AG09309 (cell line): ENCODE measurements at regions not wholly inside any gene's neighbourhood (a gene's known extent, or its start where the extent isn't known, plus 50 kb on each side); places are given as distances from the start of the nearest gene placed in this dataset.

Experiments
- DNase-seq: peaks from one replicate; pipeline ENCODE4 v3.0.0-alpha.2; 2010; ENCODE audit warnings: low read depth
- H3K4me3 ChIP-seq: 2 replicates; pipeline ENCODE4 v1.5.1; 2011; ENCODE audit warnings: mild to moderate bottlenecking, low read depth, low read length, moderate library complexity; ENCODE audit not compliant: control insufficient read depth
- CTCF ChIP-seq: IDR thresholded peaks from 2 replicates; pipeline ENCODE4 v1.5.1; 2011; ENCODE audit warnings: mild to moderate bottlenecking, low read depth, low read length, inconsistent platforms; ENCODE audit not compliant: insufficient read depth, control insufficient read depth; ENCODE audit errors: missing control alignments

DNA sequence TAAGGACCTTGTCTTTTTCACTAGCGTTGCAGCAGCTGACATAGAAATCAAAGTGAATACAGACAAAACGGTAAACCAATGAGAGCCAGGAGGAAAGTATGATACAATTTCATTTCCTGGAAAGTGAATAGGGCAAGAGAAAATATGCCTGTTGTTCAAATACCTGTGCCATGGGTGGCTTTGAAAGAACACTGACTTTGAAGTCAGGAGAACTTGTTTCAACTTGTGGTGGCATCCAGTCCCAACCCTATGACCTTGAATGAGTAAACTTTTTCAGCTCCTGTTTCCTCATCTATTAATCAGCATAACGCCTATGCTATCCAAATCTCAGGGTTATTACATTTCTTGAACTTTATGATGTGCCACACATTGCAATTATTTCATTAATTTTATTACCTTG lies 173.7 kb upstream of the HS3ST3A1 start:
- no peak overlapping the region for H3K4me3 ChIP-seq
- DNase-seq: no peak
- no peak for TF ChIP-seq CTCF

DNA sequence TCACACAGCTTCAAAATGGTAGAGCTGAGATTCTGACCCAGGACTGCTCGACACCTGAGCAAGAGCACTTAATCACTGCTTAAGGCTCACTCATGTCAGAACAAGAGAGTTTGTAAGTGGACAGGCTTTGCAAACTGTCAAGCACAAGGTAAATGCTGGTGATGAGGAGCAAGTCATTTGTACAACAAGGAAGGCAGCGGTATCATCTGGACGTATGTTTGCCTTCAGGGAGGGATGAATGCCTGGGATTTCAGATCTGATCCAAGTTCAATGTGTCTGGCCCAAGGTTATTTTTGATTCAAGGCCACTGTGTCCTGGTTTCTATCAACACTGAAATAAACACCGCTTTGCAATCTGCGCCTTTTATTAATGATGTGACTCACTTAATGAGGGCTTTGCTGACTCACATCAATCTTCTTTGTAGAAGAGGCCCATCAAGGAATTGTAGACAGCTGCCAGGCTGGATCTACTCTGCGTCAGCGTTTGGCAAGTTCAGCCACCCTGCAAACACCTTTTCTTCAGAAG lies 174.4 kb upstream of the HS3ST3A1 start:
- no peak for DNase-seq
- no peak overlapping the region for H3K4me3 ChIP-seq
- TF ChIP-seq CTCF: no peak

GRCh38 chr17:13777003-13777402 lies 175.3 kb upstream of the HS3ST3A1 start:
- H3K4me3 ChIP-seq: no peak overlapping the region
- no peak for DNase-seq
- TF ChIP-seq CTCF: no peak

DNA sequence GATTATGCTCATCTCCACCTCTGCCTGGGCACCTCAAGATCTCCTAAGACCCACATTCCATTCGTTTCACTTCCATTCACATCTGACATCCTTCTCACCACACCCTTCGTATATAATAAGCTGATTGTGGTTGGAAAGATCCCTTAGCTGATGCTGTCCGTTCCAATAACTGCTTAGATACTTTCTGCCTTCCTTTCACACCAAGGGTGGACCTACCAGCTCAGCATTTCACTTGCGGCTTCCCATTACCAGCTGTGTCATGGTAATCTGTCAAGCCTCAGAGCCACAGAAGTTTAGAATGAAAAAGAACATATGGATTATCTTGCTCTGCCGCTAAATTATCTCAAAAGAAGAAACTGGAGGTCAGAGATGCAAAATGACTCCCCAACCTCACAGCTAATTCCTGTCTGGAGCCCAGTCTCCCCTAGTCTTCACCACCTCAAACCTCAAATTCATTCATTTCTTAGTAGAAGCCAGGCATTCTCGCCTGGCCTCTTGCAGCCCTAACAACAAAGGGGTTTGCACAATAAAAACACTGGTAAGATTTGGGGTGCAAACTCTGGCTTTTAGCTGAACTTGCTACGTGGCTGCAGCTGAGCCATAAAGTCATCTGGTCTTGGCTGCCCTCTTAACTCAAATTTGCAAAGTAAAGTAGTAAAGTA lies 182.8 kb upstream of the HS3ST3A1 start:
- no peak for TF ChIP-seq CTCF
- no peak for DNase-seq
- no peak overlapping the region for H3K4me3 ChIP-seq

GRCh38 chr17:13785981-13786598 lies 184.4 kb upstream of the HS3ST3A1 start:
- H3K4me3 ChIP-seq: peak overlapping the region; percentile 6
- DNase-seq: peak; percentile 48

GRCh38 chr17:13787636-13788035 lies 185.9 kb upstream of the HS3ST3A1 start:
- DNase-seq: no peak
- no peak overlapping the region for H3K4me3 ChIP-seq
- no peak for TF ChIP-seq CTCF

More at GRCh38 chr17:13785981-13786598, 184.4 kb upstream of the HS3ST3A1 start:
- TF ChIP-seq CTCF: no peak
